HEK293 (cell line): ENCODE measurements at regions not wholly inside any gene's neighbourhood (a gene's known extent, or its start where the extent isn't known, plus 50 kb on each side); places are given as distances from the start of the nearest gene placed in this dataset.
"Not testable (repeated sequence)": the region's sequence is repeated elsewhere in the genome, so short reads cannot be mapped to it uniquely, and the experiment has no call there.

Experiments used
- REST ChIP-seq: fragments of 450-650 bp; formaldehyde crosslinking; IDR thresholded peaks from 2 replicates; pipeline ENCODE4 v1.5.1; 2016; ENCODE audit warnings: missing biosample characterization, missing genetic modification characterization
- YY1 ChIP-seq: fragments of 450-650 bp; formaldehyde crosslinking; IDR thresholded peaks from 2 replicates; pipeline ENCODE4 v1.5.1; 2018; ENCODE audit warnings: missing biosample characterization, missing genetic modification characterization
- ZBTB8A ChIP-seq: fragments of 450-650 bp; formaldehyde crosslinking; IDR thresholded peaks from 2 replicates; pipeline ENCODE4 v1.5.1; 2016; ENCODE audit warnings: missing biosample characterization, missing genetic modification characterization
- ZNF169 ChIP-seq: fragments of 450-650 bp; formaldehyde crosslinking; IDR thresholded peaks from 2 replicates; pipeline ENCODE4 v1.5.1; 2016; ENCODE audit warnings: missing biosample characterization, missing genetic modification characterization
- ZNF223 ChIP-seq: fragments of 450-650 bp; formaldehyde crosslinking; IDR thresholded peaks from 2 replicates; pipeline ENCODE4 v1.5.1; 2016; ENCODE audit warnings: missing biosample characterization, missing genetic modification characterization
- ZNF24 ChIP-seq: fragments of 450-650 bp; formaldehyde crosslinking; IDR thresholded peaks from 2 replicates; pipeline ENCODE4 v1.5.1; 2016; ENCODE audit warnings: missing biosample characterization, missing genetic modification characterization
- ZNF274 ChIP-seq, 2 experiments: fragments of 200-500 bp in 1 of 2; fragments of 450-650 bp in 1 of 2; sonication (Bioruptor generic) in 1 of 2; formaldehyde crosslinking in 1 of 2; IDR thresholded peaks; 2 replicates each; pipeline versions ENCODE4 v1.5.1 to v1.6.1; 2014 to 2016; ENCODE audit warnings: borderline replicate concordance in 1 of 2, inconsistent platforms in 1 of 2, low read length in 1 of 2, missing biosample characterization in 1 of 2, missing genetic modification characterization in 1 of 2
- ZNF341 ChIP-seq: fragments of 450-650 bp; formaldehyde crosslinking; IDR thresholded peaks from 2 replicates; pipeline ENCODE4; 2016; ENCODE audit warnings: low read depth, missing biosample characterization, missing genetic modification characterization
- ZNF423 ChIP-seq: fragments of 450-650 bp; formaldehyde crosslinking; IDR thresholded peaks from 2 replicates; pipeline ENCODE4 v1.5.1; 2016; ENCODE audit warnings: missing biosample characterization, missing genetic modification characterization
- ZNF629 ChIP-seq: fragments of 450-650 bp; formaldehyde crosslinking; IDR thresholded peaks from 2 replicates; pipeline ENCODE4 v1.5.1; 2017; ENCODE audit warnings: missing biosample characterization, missing genetic modification characterization
- ZXDB ChIP-seq: fragments of 450-650 bp; formaldehyde crosslinking; IDR thresholded peaks from 2 replicates; pipeline ENCODE4 v1.5.1; 2016; ENCODE audit warnings: missing biosample characterization, missing genetic modification characterization
- TF ChIP-seq, protein P1 (sequence below): fragments of 450-650 bp; formaldehyde crosslinking; IDR thresholded peaks from 2 replicates; pipeline ENCODE4 v1.5.1; 2016; ENCODE audit warnings: missing biosample characterization, missing genetic modification characterization

DNA sequence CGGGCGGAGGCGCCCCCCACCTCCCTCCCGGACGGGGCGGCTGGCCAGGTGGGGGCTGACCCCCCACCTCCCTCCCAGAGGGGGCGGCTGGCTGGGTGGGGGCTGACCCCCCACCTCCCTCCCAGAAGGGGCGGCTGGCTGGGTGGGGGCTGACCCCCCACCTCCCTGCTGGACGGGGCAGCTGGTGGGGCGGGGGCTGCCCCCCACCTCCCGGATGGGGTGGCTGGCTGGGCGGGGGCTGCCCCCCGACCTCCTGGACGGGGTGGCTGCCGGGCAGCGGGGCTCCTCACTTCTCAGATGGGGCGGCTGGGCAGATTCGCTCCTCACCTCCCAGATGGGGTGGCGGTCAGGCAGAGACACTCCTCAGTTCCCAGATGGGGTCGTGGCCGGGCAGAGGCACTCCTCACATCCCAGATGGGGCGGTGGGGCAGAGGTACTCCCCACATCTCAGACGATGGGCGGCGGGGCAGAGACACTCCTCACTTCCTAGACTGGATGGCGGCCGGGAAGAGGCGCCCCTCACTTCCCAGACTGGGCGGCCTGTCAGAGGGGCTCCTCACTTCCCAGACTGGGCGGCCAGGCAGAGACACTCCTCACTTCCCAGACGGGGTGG, 178.1 kb upstream of the CLINT1 start:
- TF ChIP-seq YY1 (tag by site-specific recombination); ZNF274 (IDR thresholded peaks at IDR 0.05; ENCODE audit: low read length); ZNF274 (tag by site-specific recombination; IDR thresholded peaks at IDR 0.05; ENCODE audit: borderline replicate concordance); ZBTB8A; ZNF341 (tag by site-specific recombination); ZNF423 (tag by site-specific recombination); ZNF24; ZNF223 (tag by site-specific recombination); ZNF169; ZXDB (tag by site-specific recombination); ZNF629 (tag by site-specific recombination); REST (tag by site-specific recombination): not testable (repeated sequence)
- TF ChIP-seq, protein P1, sequence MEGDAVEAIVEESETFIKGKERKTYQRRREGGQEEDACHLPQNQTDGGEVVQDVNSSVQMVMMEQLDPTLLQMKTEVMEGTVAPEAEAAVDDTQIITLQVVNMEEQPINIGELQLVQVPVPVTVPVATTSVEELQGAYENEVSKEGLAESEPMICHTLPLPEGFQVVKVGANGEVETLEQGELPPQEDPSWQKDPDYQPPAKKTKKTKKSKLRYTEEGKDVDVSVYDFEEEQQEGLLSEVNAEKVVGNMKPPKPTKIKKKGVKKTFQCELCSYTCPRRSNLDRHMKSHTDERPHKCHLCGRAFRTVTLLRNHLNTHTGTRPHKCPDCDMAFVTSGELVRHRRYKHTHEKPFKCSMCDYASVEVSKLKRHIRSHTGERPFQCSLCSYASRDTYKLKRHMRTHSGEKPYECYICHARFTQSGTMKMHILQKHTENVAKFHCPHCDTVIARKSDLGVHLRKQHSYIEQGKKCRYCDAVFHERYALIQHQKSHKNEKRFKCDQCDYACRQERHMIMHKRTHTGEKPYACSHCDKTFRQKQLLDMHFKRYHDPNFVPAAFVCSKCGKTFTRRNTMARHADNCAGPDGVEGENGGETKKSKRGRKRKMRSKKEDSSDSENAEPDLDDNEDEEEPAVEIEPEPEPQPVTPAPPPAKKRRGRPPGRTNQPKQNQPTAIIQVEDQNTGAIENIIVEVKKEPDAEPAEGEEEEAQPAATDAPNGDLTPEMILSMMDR (tag by site-specific recombination): not testable (repeated sequence)
